ENCODE measurements at regions not wholly inside any gene's neighbourhood (a gene's known extent, or its start where the extent isn't known, plus 50 kb on each side); places are given as distances from the start of the nearest gene placed in this dataset.

- Histone ChIP-seq H3K4me2 (ENCODE audit: low read depth, low read length) (no peak overlapping the region), H2AFZ (ENCODE audit: low read length) (no peak overlapping the region), H3K4me3 (ENCODE audit: low read length) (no peak overlapping the region), H3K79me2 (ENCODE audit: low read length) (no peaks in the 10 kb centered on the region), H3K9me3 (replicated peaks; ENCODE audit: insufficient read depth, low read length) (no peaks in the 10 kb centered on the region), H3K36me3 (replicated peaks; ENCODE audit: insufficient read depth, low read length) (no peaks in the 10 kb centered on the region), H3K27ac (ENCODE audit: low read length) (no peak overlapping the region), H3K9me2 (replicated peaks; ENCODE audit: insufficient read depth, low read length) (no peaks in the 10 kb centered on the region), H3K9ac (ENCODE audit: low read length) (no peak overlapping the region), H3K27me3 (replicated peaks; ENCODE audit: insufficient read depth, low read length) (no peaks in the 10 kb centered on the region), H4K20me1 (ENCODE audit: insufficient read depth, low read length) (no peaks in the 10 kb centered on the region), H3F3A (ENCODE audit: insufficient read depth, low read length) (no peaks in the 10 kb centered on the region), H3K4me1 (ENCODE audit: low read length) (no peaks in the 10 kb centered on the region)
- DNase-seq: no peak
- TF ChIP-seq CTCF (IDR thresholded peaks at IDR 0.05; ENCODE audit: low read length): no peak
- TF ChIP-seq EZH2 (optimal IDR thresholded peaks at IDR 0.05; ENCODE audit: low read depth, low read length): no peak
- no peak for TF ChIP-seq EZH2phosphoT487 (IDR thresholded peaks at IDR 0.05; ENCODE audit: low read length)
These were observed 370.9 kb upstream of the HS3ST5 start for GRCh38 chr6:114713690-114714089.

DNA sequence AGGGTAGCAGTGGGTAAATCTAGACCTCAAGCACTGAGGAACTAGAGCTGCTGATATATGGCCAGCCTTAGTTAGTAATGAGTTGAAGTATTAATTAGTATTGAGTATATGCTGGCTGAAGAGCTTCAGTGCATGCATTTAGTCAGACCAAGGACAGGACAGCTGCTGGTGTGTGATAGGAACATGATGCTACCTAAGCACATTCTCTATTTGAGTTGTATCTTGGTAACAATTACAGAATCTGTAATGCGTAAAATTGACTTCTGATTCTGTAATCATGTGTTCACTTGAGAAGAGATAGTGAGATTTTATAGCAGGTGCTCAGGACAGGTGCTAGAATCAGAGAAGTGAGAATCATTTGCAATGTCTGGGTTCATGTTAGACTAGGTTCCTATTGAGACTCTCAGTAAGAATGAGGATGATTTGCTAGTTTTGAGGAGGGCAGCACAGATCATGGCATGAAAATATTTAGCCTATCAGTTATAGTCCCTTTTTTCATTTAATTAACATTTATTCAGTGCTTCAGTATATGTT lies 369.4 kb upstream of the HS3ST5 start:
- H4K20me1 ChIP-seq (ENCODE audit: insufficient read depth, low read length): no peaks in the 10 kb centered on the region
- no peak overlapping the region for H3K9ac ChIP-seq (ENCODE audit: low read length)
- no peaks in the 10 kb centered on the region for H3K4me1 ChIP-seq (ENCODE audit: low read length)
- DNase-seq: no peak
- no peaks in the 10 kb centered on the region for H3K9me3 ChIP-seq (replicated peaks; ENCODE audit: insufficient read depth, low read length)
- H3K4me3 ChIP-seq (ENCODE audit: low read length): no peak overlapping the region
- H3K27me3 ChIP-seq (replicated peaks; ENCODE audit: insufficient read depth, low read length): no peaks in the 10 kb centered on the region
- no peaks in the 10 kb centered on the region for H3K36me3 ChIP-seq (replicated peaks; ENCODE audit: insufficient read depth, low read length)
- no peaks in the 10 kb centered on the region for H3K9me2 ChIP-seq (replicated peaks; ENCODE audit: insufficient read depth, low read length)
- H2AFZ ChIP-seq (ENCODE audit: low read length): no peak overlapping the region
- H3K27ac ChIP-seq (ENCODE audit: low read length): no peak overlapping the region
- no peak overlapping the region for H3K4me2 ChIP-seq (ENCODE audit: low read depth, low read length)
- no peaks in the 10 kb centered on the region for H3K79me2 ChIP-seq (ENCODE audit: low read length)
- no peaks in the 10 kb centered on the region for H3F3A ChIP-seq (ENCODE audit: insufficient read depth, low read length)
- TF ChIP-seq EZH2phosphoT487 (IDR thresholded peaks at IDR 0.05; ENCODE audit: low read length): no peak
- TF ChIP-seq CTCF (IDR thresholded peaks at IDR 0.05; ENCODE audit: low read length): no peak

DNA sequence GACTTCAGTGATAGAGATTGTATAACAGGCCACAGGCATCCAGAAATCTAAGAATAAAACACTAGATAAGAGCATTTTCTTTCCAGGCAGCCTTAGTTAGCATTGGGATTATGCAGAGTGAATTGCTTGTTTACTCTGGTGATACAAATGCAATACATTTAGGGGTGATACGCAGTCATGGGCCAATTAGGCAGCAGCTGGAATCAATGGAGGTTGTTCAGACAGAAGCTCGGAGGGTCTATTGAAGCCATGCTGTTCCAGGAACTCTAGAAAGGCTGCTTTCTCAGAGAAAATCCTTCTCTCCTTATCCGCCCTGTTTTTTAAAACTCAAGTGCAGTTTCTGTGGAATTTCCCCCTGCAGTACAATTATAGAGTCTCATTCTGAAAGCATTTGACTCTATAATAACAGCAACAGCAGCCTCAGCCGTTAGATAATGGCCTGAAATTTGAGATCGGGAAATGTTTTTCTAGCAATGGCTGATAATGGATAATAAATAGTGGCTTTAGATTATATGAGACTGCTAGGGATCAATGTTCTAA lies 364.3 kb upstream of the HS3ST5 start:
- no peak overlapping the region for H3K4me2 ChIP-seq (ENCODE audit: low read depth, low read length)
- TF ChIP-seq CTCF (IDR thresholded peaks at IDR 0.05; ENCODE audit: low read length): no peak
- TF ChIP-seq EZH2phosphoT487 (IDR thresholded peaks at IDR 0.05; ENCODE audit: low read length): no peak
- no peak for TF ChIP-seq EZH2 (optimal IDR thresholded peaks at IDR 0.05; ENCODE audit: low read depth, low read length)
- H3K9me3 ChIP-seq (replicated peaks; ENCODE audit: insufficient read depth, low read length): no peaks in the 10 kb centered on the region
- no peaks in the 10 kb centered on the region for H3K27me3 ChIP-seq (replicated peaks; ENCODE audit: insufficient read depth, low read length)
- H3K36me3 ChIP-seq (replicated peaks; ENCODE audit: insufficient read depth, low read length): no peaks in the 10 kb centered on the region
- no peaks in the 10 kb centered on the region for H4K20me1 ChIP-seq (ENCODE audit: insufficient read depth, low read length)
- H2AFZ ChIP-seq (ENCODE audit: low read length): no peak overlapping the region
- no peaks in the 10 kb centered on the region for H3F3A ChIP-seq (ENCODE audit: insufficient read depth, low read length)
- no peak overlapping the region for H3K27ac ChIP-seq (ENCODE audit: low read length)
- no peak overlapping the region for H3K9ac ChIP-seq (ENCODE audit: low read length)
- H3K4me3 ChIP-seq (ENCODE audit: low read length): no peak overlapping the region
- no peak for DNase-seq
- H3K9me2 ChIP-seq (replicated peaks; ENCODE audit: insufficient read depth, low read length): no peaks in the 10 kb centered on the region
- no peaks in the 10 kb centered on the region for H3K4me1 ChIP-seq (ENCODE audit: low read length)
- no peaks in the 10 kb centered on the region for H3K79me2 ChIP-seq (ENCODE audit: low read length)
